SK-N-MC (cell line): ENCODE measurements at regions not wholly inside any gene's neighbourhood (a gene's known extent, or its start where the extent isn't known, plus 50 kb on each side); places are given as distances from the start of the nearest gene placed in this dataset.

Experiments used
- EZH2 ChIP-seq: fragments of 200-600 bp; sonication (generic); IDR thresholded peaks from one replicate; pipeline ENCODE4 v1.6.1; 2017; ENCODE audit warnings: antibody characterized with exemption
- FOXP2 ChIP-seq: optimal IDR thresholded peaks from 2 replicates; pipeline ENCODE3; 2011; ENCODE audit warnings: mild to moderate bottlenecking, moderate library complexity; ENCODE audit not compliant: insufficient read depth; ENCODE audit errors: extremely low read length, control extremely low read depth
- POLR2AphosphoS5 ChIP-seq: IDR thresholded peaks from 2 replicates; pipeline ENCODE4 v1.6.1; 2012; ENCODE audit warnings: mild to moderate bottlenecking, low read depth, low read length, borderline replicate concordance

DNA sequence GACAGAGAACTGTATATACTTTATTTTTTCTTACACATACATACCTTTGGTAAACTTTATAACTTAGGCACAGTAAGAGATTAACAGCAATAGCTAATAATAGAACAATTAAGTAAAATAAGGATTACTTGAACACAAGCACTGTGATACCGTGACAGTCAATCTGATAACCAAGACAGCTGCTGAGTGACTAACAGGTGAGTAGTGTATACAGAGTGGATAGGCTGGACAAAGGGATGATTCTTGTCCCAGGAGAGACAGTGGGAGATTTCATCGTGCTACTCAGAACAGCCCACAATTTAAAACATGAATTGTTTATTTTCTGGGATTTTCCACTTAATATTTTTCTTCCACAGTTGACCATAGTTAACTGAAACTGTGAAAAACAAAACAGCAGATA is 411.8 kb downstream of the PPP1R2C start:
- TF ChIP-seq EZH2 (no peak), POLR2AphosphoS5 (no peak), FOXP2 (no peak)
